Right lung (tissue), 2 donors: ENCODE measurements at regions not wholly inside any gene's neighbourhood (a gene's known extent, or its start where the extent isn't known, plus 50 kb on each side); places are given as distances from the start of the nearest gene placed in this dataset.
A peak's percentile ranks its signal among the peaks of the same experiment; 100 is the strongest.
"Not testable (repeated sequence)": the region's sequence is repeated elsewhere in the genome, so short reads cannot be mapped to it uniquely, and the experiment has no call there.

Source experiments
- DNase-seq, 2 donors: peaks; one replicate each; pipeline ENCODE4 v3.0.0-alpha.2; 2013

DNA sequence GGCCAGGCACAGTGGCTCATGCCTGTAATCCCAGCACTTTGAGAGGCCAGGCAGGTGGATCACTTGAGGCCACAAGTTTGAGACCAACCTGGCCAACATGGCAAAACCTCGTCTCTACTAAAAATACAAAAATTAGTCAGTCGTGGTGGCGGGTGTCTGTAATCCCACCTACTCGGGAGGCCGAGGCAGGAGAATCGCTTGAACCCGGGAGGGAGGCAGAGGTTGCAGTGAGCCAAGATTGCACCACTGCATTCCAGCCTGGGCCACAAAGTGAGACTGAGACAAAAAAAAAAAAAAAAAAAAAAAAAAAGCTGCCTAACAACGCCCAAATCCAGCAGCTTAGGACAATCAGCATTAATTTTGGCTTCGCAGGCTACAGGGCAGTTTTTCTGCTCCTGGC, 167.1 kb downstream of the GOSR1 start:
- DNase-seq, result not testable (repeated sequence)

DNA sequence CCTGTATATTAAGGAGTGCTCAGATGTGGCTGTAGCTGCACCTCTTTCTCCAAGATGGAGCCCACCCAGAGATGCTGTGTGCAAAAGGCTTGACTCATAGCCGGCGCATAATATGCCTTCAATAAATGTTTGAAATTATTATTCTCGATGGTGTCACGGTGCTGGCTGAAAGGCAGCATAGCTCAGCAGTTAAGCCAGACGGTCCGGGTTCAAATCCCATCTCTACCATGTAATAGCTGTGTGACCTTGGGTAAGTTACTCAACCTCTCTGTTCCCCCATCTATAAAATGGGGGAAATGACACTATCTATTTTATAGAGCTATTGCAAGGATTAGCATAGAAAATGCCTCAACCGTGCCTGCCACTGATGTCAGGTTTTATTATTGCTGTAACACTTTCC, 164.2 kb downstream of the GOSR1 start:
- DNase-seq, result not testable (repeated sequence)

DNA sequence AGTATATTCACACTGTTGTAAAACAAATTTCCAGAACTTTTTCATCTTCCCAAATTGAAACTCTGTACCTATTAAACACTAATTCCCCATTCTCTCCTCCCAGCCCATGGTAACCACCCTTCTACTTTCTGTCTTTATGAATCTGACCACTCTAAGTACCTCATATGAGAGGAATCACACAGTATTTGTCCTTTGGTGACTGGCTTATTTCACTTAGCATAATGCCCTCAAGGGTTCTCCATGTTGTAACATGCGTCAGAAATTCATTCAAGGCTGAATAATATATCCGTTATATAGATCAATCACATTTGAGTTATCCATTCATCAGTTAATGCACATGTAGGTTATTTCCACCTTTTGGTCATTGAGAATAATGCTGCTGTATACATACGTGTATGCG, 162.2 kb downstream of the GOSR1 start:
- not testable (repeated sequence) for DNase-seq

DNA sequence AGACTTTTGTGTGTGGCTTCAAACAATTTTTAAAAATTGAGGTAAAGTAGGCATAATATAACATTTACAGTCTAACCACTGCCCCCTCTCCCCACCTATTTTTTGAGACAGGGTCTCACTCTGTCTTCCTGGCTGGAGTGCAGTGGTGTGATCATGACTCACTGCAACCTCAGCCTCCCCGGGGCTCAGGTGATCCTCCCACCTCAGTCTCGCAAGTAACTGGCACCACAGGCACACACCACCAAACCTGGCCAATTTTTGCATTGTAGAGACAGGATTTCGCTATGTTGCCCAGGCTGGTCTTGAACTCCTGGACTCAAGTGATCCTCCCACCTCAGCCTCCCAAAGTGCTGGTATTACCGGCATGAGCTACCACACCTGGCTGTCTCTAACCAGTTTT, 161.8 kb downstream of the GOSR1 start:
- not testable (repeated sequence) for DNase-seq

DNA sequence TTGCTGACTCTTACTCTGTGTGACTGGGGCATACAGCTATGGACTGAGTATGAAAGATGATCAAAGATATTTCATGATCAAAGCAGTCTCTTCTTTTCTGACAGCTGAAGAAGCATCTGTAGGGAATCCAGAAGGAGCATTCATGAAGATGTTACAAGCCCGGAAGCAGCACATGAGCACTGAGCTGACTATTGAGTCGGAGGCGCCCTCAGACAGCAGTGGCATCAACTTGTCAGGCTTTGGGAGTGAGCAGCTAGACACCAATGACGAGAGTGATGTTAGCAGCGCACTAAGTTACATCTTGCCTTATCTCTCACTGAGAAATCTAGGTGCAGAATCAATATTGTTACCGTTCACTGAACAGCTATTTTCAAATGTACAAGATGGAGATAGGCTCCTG, 154.4 kb downstream of the GOSR1 start:
- not testable (repeated sequence) for DNase-seq

DNA sequence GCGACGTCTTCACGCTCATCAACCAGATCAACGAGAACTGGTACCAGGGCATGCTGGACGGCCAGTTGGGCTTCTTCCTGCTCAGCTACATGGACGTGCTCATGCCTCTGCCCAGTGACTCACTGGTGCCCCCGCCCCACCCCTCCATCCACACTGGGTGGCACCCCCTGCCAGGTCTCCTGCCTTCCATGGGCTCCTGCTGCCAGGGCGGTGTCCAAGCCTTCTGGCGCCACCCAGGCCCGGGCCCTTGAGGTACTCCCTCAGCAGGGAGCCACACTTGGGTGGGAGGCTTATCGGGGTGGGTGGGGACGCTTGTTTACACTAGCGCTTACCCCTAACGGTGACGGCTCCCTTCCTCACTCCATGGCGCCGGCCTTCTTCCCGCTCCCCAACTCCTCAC, 148.2 kb downstream of the GOSR1 start:
- not testable (repeated sequence) for DNase-seq

DNA sequence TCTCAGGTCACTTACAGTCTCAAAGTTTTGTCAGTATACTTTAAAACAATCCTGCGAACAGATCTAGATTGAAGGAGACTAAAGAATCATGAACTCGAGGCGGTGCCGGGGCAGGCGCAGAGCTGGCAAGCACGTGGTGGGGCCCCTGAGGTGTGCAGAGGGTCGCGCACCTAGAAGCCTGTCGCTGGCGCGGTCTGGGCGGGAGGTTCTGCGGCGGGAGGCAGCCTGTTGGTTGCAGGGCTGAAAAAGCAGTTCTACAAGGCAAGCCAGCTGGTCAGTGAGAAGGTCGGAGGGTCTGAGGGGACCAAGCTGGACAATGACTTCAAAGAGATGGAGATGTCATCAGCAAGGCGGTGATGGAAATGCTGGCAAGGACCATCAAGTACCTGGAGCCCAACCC, 147.0 kb downstream of the GOSR1 start:
- not testable (repeated sequence) for DNase-seq

DNA sequence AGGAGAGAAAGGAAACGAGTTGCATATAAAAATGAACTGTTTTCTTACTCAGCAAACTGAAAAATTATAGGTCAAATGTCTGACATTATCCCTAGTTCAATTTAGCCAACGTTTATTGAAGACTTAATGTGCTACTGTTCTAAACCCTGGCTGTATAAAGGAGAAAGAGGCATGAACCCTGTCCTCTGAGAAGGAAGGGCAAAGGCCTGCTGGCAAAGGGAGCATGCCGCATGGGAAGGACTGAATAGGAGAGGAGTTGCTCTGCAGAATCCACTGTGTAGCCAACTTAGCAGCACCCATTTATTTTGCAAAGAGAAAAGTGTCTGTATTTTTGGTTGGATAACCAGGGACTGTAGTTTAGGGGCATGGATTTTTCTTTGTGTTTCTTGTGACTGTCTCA, 132.5 kb downstream of the GOSR1 start:
- not testable (repeated sequence) for DNase-seq

DNA sequence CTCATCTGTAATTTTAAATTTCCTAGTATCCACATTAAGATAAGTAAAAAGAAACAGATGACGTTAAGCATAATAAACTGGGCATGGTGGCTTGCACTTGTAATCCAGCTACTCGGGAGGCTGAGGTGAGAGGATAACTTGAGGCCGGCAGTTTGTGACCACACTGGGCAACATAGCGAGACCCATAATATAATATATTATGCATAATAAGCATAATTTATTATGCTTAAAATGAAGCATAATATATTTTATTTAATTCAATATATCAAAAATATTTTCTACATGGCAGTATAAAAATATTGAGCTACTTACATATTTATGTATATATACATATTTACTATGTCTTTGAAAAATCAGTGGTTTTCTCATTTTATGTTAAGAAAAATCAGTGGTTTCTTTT, 128.3 kb downstream of the GOSR1 start:
- DNase-seq, result no peak

DNA sequence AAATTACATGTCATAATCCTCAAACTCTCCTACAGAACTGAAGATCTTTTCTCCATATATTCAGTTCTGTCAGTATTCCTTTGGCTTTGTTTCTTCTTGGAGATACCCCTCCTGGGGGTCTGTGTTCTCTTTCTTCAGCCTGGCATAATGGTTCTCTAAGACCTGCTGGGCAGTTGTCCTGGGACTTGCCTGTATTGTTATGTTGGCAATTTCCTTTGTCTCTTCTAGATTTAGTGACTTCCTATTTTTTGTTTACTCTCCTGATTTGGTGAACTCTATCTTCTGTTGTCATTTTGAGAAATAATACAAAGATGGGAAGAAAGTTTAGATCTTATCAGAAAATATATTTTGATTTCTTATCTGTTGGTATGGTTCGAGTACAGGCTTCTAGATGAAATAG, 127.8 kb downstream of the GOSR1 start:
- no peak for DNase-seq

DNA sequence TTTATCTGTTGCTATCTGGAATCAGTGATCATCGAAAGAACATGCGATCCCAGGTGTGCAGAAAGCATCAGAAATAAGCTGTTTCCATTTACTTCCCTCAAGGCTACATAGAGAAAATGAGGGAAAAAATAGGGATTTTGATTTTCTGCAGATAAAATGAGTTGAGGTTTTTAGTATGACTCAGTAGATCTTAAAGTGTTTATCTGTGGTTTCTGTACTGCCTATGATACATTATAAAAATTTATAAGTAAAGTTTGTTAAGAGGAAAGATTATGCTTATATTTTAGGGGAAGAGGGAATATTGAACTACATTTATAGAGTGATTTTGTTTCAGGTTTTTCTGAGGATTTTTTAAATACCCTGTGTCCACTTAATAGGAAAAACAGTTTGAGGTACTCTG, 125.2 kb downstream of the GOSR1 start:
- DNase-seq, result not testable (repeated sequence)

DNA sequence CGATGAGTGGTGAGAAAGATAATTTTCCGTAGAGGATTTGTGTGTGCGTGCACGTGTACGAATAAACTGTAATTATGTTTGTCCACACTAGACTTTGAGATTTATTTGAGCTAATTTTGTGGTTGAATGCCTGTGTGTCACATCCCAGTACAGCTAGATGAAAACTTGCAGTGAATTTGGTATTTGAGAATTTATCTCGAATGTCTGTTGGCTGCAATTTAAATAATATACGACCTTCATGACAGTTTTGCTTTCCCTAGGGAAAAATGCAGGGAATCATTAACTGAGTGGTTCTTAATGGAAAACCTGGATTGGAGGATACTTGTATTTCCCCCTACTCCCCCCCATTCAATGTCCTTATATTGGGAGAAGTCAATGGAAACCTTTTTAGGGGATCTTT, 124.8 kb downstream of the GOSR1 start:
- DNase-seq, result not testable (repeated sequence)

DNA sequence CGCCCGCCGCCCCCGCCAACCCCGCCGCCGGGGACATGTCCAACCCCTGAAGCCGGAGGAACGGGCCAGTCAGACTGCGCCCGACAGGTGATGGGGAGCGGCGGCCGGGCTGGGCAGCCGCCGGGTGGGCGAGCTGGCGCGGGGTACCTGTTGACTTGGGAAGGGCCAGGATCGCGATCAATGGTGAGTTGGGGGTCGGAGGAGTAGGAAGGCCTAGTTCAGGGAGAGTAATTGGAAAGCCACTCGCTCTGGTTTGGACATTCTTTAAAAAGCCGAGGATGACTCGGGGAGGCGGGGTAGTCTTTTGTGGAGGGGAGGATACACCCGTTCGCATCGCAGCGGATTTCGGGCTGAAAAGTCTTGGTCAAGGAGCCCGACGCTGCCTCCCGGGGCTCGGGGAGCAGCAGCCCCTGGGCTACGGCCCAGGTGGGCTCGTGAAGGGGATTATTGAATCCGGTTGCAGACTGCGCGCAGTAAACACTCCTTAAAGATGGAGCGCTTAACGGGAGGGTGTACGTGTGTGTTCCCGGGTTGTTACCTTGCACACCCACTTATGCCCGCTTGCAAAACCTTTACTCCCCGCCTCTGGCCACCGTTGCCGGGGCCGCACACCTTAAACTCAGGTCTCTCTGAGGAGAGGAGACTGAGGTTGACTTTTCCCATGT, 123.8 kb downstream of the GOSR1 start:
- peak; percentile 31 to 39 for DNase-seq

DNA sequence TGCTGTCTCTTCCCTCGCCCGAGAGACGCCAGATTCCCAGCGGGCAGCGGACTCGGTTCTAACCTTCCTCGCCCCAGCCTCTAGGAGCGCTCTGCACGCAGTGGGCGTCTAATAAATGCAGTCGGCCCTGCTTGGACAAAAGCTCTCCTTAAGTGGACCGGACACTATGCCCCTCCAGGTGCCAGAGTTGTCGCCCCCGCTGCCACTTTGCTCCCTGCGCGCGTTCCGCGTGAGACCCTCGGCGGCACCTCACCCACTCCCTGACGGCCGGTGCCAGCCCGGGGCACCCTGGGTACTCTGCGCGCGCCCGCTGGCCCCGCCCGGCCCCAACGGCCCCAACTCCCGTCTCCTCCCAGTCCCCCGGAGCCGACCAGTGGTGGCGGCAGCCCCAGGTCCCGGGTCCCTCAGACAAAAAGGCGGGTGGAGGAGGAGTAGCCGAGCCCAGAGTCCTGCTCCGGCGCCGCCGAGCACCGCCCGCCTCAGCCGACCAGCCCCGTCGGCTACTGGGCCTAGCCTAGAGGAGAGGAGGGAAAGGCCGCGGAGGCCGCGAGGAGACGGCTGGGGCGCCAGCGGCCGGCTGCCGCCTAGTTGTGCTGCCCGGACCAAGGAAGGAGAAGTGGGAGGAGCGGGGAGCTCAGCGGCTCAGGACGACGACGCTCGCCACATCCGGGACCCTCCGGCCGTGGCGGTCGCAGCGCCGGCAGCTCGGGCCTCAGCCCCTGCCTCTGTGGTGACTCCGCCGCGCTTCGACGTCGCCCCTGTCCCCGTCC, 123.0 kb downstream of the GOSR1 start:
- DNase-seq, result peak; percentile 81 to 82

DNA sequence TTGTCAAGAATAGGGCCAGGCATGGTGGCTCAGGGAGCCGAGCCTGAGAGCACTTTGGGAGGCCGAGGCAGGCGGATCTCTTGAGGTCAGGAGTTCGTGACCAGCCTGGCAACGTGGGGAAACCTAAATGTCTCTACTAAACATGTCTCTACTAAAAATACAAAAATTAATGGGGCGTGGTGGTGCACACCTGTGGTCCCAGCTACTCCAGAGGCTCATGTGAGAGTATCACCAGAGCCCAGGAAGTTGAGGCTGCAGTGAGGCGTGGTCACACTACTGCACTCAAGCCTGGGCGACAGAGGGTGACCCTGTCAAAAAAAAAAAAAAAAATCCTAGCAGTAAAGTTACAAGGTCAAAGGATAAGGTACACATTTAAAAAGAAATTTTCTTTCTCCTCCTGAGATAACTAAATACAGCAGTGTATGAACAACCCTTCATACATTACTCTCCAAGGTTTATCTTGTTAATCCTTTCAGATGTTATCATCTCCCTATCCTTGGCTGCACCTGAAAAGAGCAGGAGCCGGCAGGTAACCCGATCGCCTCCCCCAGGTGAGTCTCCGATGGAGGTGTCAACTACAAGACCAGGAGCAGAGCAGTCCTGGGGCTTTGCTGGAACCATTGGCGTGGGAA, 122.3 kb downstream of the GOSR1 start:
- DNase-seq, result no peak

DNA sequence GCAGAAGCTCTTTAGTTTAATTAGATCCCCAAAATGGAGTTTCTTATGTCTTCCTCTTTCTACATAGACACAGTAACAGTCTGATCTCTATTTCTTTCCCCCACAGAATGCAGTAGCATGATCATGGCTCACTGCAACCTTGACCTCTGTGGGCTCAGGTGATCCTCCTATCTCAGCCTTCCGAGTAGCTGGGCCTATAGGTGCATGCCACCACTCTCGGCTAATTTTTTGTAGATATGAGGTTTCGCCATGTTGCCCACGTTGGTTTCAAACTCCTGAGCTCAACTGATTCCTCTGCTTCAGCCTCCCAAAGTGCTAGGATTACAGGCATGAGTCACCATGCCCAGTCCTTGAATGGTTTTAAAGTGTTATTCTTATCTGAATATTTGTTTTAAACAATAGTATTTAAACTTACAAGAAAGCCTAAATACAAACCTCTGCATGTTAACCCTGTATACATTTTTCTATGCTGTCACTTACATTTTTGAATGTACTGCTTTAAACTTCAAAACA, 120.6 kb downstream of the GOSR1 start:
- DNase-seq, result no peak

DNA sequence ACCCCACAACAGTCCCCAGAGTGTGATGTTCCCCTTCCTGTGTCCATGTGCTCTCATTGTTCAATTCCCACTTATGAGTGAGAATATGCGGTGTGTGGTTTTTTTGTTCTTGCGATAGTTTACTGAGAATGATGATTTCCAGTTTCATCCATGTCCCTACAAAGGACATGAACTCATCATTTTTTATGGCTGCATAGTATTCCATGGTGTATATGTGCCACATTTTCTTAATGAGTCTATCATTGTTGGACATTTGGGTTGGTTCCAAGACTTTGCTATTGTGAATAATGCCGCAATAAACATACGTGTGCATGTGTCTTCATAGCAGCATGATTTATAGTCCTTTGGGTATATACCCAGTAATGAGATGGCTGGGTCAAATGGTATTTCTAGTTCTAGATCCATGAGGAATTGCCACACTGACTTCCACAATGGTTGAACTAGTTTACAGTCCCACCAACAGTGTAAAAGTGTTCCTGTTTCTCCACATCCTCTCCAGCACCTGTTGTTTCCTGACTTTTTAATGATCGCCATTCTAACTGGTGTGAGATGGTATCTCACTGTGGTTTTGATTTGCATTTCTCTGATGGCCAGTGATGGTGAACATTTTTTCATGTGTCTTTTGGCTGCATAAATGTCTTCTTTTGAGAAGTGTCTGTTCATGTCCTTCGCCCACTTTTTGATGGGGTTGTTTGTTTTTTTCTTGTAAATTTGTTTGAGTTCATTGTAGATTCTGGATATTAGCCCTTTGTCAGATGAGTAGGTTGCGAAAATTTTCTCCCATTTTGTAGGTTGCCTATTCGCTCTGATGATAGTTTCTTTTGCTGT, 120.0 kb downstream of the GOSR1 start:
- not testable (repeated sequence) for DNase-seq

DNA sequence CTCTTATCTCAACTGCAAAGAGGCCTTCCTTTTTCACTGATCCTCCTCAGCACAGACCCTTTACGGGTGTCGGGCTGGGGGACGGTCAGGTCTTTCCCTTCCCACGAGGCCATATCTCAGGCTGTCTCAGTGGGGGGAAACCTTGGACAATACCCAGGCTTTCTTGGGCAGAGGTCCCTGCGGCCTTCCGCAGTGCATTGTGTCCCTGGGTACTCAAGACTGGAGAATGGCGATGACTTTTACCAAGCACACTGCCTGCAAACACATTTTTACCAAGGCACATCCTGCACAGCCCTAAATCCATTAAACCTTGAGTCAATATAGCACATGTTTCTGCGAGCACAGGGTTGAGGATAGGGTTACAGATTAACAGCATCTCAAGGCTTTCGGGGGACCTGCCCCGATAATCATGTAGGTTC, 117.8 kb downstream of the GOSR1 start:
- DNase-seq, result not testable (repeated sequence)

DNA sequence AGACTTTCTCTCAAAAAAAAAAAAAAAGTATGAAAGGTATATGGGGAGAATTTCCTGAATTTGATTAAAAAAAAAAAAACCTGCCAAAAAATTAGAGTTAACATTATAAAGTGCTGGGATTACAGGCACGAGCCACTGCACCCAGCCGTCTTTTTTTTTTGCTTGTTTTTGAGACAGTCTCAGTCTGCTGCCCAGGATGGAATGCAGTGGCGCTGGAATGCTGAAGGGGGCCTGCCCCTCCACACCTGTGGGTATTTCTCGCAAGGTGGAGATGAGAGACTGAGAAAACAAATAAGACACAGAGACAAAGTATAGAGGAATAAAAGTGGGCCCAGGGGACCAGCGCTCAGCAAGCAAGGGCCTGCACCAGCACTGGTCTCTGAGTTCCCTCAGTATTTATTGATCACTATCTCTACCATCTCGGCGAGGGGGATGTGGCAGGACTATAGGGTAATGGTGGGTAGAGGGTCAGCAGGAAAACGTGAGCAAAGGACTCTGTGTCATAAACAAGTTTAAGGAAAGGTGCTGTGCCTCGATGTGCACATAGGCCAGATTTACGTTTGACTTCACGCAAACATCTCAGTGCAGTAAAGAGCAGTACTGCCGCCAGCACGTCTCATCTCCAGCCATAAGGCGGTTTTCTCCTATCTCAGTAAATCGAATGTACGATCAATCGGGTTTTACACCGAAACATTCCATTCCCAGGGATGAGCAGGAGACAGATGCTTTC, 117.2 kb downstream of the GOSR1 start:
- no peak for DNase-seq

DNA sequence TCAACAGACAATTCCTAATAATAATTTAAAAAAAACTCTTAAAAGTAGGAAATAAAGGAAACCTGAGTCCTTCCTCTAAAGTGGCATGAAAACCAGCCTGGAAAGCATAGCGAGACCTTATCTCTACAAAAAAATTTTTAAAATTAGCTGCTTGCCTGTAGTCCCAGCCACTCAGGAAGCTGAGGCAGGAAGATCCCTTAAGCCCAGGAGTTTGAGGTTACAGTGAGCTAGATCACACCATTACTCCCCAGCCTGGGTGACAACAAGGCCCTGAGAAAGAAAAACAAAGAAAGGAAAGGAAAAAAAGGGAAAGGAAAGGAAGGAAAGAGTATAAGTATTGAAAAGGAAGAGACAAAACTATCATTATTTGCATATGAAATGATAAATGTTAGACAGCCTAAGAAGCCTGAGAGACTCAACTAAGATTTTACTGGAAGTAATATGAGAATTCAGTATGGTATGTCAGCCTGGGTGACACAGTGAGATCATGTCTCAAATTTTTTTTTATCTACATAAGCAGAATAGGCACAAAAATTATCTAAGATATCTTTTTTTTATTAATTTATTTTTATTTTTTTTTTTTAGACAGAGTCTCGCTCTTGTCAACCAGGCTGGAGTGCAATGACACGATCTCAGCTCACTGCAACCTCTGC, 113.0 kb downstream of the GOSR1 start:
- DNase-seq, result no peak

DNA sequence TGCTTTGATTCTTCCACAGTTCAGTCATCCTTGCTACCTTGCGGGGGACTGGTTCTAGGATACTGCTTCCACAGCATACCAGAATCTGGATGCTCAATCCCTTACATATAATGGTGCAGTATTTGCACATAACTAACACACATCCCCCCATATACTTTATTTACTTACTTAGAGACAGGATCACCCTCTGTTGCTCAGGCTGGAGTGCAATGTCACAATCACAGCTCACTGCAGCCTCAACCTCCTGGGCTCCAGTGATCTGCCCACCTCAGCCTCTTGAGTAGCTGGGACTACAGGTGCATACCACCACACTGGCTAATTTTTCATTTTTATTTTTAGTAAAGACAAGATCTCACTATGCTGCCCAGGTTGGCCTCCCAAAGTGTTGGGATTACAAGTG, 112.2 kb downstream of the GOSR1 start:
- DNase-seq, result no peak
